ENCODE measurements at regions not wholly inside any gene's neighbourhood (a gene's known extent, or its start where the extent isn't known, plus 50 kb on each side); places are given as distances from the start of the nearest gene placed in this dataset.

- H4K20me1 ChIP-seq (ENCODE audit: control insufficient read depth, extremely low read depth, insufficient read depth, low read length) = no peaks in the 10 kb centered on the region
- no peaks in the 10 kb centered on the region for H3K4me1 ChIP-seq (ENCODE audit: control insufficient read depth, extremely low read depth, insufficient read depth, low read length)
- no peak overlapping the region for H3K4me2 ChIP-seq (ENCODE audit: control insufficient read depth, extremely low read depth, insufficient read depth, low read depth, low read length)
- TF ChIP-seq EZH2 (IDR thresholded peaks at IDR 0.05; ENCODE audit: low read length) (no peak), CTCF (optimal IDR thresholded peaks at IDR 0.05 in 1 of 3, IDR thresholded peaks at IDR 0.05 in 1 of 3, conservative IDR thresholded peaks at IDR 0.05 in 1 of 3; ENCODE audit: extremely low read depth in 1 of 3, insufficient read depth in 2 of 3, low read length in 3 of 3) (no peak)
- no peaks in the 10 kb centered on the region for H3K79me2 ChIP-seq (ENCODE audit: control insufficient read depth, insufficient read depth, low read length)
- H3K27me3 ChIP-seq (ENCODE audit: control insufficient read depth, extremely low read depth, insufficient read depth, low read length) = no peaks in the 10 kb centered on the region
- H3K9me3 ChIP-seq (ENCODE audit: control insufficient read depth, low read depth, low read length) = no peaks in the 10 kb centered on the region
- H3K27ac ChIP-seq (ENCODE audit: control insufficient read depth, insufficient read depth, low read length) = no peak overlapping the region
- H3K9ac ChIP-seq (ENCODE audit: control insufficient read depth, extremely low read depth, insufficient read depth, low read length) = no peak overlapping the region
- FAIRE-seq = no peak
- dilution Hi-C loops (cut with MboI; ENCODE audit: extremely low pct_ligation_motif_present, low sequenced_read_pairs) = no loop called here
- no peak overlapping the region for H2AFZ ChIP-seq (ENCODE audit: control insufficient read depth, low read length)
- no peaks in the 10 kb centered on the region for H3K36me3 ChIP-seq (ENCODE audit: control insufficient read depth in 2 of 2, extremely low read depth in 1 of 2, insufficient read depth in 2 of 2, low read length in 2 of 2)
- no peaks in the 10 kb centered on the region for H3K9me1 ChIP-seq (ENCODE audit: control insufficient read depth, extremely low read depth, insufficient read depth, low read length)
- no peak overlapping the region for H3K4me3 ChIP-seq (ENCODE audit: control insufficient read depth in 2 of 3, extremely low read depth in 1 of 3, insufficient read depth in 2 of 3, low read depth in 1 of 3, low read length in 3 of 3)
- no peak for DNase-seq (ENCODE audit: low read depth, low spot score)
These were observed 916.8 kb downstream of the MCTP2 start for GRCh38 chr15:95148183-95148582.

GRCh38 chr15:95149036-95149435 is 917.7 kb downstream of the MCTP2 start:
- no peaks in the 10 kb centered on the region for H3K36me3 ChIP-seq (ENCODE audit: control insufficient read depth in 2 of 2, extremely low read depth in 1 of 2, insufficient read depth in 2 of 2, low read length in 2 of 2)
- FAIRE-seq = no peak
- H4K20me1 ChIP-seq (ENCODE audit: control insufficient read depth, extremely low read depth, insufficient read depth, low read length) = no peaks in the 10 kb centered on the region
- no peak overlapping the region for H3K4me3 ChIP-seq (ENCODE audit: control insufficient read depth in 2 of 3, extremely low read depth in 1 of 3, insufficient read depth in 2 of 3, low read depth in 1 of 3, low read length in 3 of 3)
- no peaks in the 10 kb centered on the region for H3K79me2 ChIP-seq (ENCODE audit: control insufficient read depth, insufficient read depth, low read length)
- H3K9me3 ChIP-seq (ENCODE audit: control insufficient read depth, low read depth, low read length) = no peaks in the 10 kb centered on the region
- H2AFZ ChIP-seq (ENCODE audit: control insufficient read depth, low read length) = no peak overlapping the region
- dilution Hi-C loops (cut with MboI; ENCODE audit: extremely low pct_ligation_motif_present, low sequenced_read_pairs) = no loop called here
- no peaks in the 10 kb centered on the region for H3K4me1 ChIP-seq (ENCODE audit: control insufficient read depth, extremely low read depth, insufficient read depth, low read length)
- H3K9ac ChIP-seq (ENCODE audit: control insufficient read depth, extremely low read depth, insufficient read depth, low read length) = no peak overlapping the region
- no peak for DNase-seq (ENCODE audit: low read depth, low spot score)
- H3K27ac ChIP-seq (ENCODE audit: control insufficient read depth, insufficient read depth, low read length) = no peak overlapping the region
- no peak overlapping the region for H3K4me2 ChIP-seq (ENCODE audit: control insufficient read depth, extremely low read depth, insufficient read depth, low read depth, low read length)
- TF ChIP-seq EZH2 (IDR thresholded peaks at IDR 0.05; ENCODE audit: low read length) = no peak
- no peak for TF ChIP-seq CTCF (optimal IDR thresholded peaks at IDR 0.05 in 1 of 3, IDR thresholded peaks at IDR 0.05 in 1 of 3, conservative IDR thresholded peaks at IDR 0.05 in 1 of 3; ENCODE audit: extremely low read depth in 1 of 3, insufficient read depth in 2 of 3, low read length in 3 of 3)
- no peaks in the 10 kb centered on the region for H3K27me3 ChIP-seq (ENCODE audit: control insufficient read depth, extremely low read depth, insufficient read depth, low read length)
- no peaks in the 10 kb centered on the region for H3K9me1 ChIP-seq (ENCODE audit: control insufficient read depth, extremely low read depth, insufficient read depth, low read length)

Data from keratinocyte (primary cell).